ENCODE measurements at regions not wholly inside any gene's neighbourhood (a gene's known extent, or its start where the extent isn't known, plus 50 kb on each side); places are given as distances from the start of the nearest gene placed in this dataset.

DNA sequence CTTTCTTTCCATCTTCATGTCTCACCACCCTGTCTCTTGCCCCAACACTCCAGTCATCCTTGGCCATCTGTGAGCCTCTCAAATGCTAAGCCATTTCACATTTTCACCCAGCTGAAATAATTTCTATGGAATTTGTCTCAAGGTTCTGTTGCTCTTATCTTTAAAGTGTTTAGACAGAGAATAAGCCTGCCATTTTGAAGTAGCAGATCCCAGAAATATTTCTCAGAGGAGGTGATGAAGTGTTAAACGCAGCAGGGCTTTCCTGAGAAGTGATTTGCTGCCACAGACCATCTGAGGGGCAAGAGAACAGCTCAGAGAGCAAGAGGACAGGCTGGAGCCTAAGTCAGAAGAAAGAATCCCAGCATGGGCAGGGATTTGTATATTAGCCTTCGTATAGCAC, 71.6 kb upstream of the CLMN start:
- no peak overlapping the region for H3K4me3 ChIP-seq (ENCODE audit: low read depth, low read length)
- TF ChIP-seq, protein P1, sequence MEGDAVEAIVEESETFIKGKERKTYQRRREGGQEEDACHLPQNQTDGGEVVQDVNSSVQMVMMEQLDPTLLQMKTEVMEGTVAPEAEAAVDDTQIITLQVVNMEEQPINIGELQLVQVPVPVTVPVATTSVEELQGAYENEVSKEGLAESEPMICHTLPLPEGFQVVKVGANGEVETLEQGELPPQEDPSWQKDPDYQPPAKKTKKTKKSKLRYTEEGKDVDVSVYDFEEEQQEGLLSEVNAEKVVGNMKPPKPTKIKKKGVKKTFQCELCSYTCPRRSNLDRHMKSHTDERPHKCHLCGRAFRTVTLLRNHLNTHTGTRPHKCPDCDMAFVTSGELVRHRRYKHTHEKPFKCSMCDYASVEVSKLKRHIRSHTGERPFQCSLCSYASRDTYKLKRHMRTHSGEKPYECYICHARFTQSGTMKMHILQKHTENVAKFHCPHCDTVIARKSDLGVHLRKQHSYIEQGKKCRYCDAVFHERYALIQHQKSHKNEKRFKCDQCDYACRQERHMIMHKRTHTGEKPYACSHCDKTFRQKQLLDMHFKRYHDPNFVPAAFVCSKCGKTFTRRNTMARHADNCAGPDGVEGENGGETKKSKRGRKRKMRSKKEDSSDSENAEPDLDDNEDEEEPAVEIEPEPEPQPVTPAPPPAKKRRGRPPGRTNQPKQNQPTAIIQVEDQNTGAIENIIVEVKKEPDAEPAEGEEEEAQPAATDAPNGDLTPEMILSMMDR (IDR thresholded peaks at IDR 0.05; ENCODE audit: borderline replicate concordance, insufficient read depth, low read depth, low read length): no peak

DNA sequence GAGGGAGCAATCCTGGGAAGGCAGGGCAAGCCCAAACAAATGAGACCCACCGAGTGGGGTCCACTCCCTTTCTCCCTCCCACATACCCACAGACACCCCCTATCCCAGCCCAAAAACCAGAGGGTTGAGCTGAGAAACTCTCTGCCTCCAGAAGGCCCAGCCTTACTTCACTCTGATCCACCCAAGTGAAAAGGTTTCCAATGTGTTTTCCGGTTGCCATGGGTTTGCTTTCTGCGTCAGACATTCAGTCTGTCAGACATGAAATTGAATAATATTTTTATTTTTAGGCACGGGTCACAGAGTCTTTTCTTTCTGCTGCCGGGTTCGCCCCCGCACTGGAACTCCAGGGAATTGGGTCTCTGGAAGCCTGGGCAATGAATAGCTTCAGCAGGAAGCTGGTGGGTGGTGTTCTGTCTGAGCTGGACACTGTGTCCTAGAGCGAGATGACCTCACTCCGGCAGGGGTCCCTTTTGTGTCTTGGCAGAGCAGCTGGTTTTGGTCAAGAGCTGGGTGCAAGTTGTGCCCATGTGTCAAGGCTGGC, 69.8 kb upstream of the CLMN start:
- no peak overlapping the region for H3K4me3 ChIP-seq (ENCODE audit: low read depth, low read length)
- TF ChIP-seq, protein P1 (IDR thresholded peaks at IDR 0.05; ENCODE audit: borderline replicate concordance, insufficient read depth, low read depth, low read length): no peak

GRCh38 chr14:95388699-95389098, 69.0 kb upstream of the CLMN start:
- TF ChIP-seq, protein P1 (IDR thresholded peaks at IDR 0.05; ENCODE audit: borderline replicate concordance, insufficient read depth, low read depth, low read length): no peak
- H3K4me3 ChIP-seq (ENCODE audit: low read depth, low read length): no peak overlapping the region

DNA sequence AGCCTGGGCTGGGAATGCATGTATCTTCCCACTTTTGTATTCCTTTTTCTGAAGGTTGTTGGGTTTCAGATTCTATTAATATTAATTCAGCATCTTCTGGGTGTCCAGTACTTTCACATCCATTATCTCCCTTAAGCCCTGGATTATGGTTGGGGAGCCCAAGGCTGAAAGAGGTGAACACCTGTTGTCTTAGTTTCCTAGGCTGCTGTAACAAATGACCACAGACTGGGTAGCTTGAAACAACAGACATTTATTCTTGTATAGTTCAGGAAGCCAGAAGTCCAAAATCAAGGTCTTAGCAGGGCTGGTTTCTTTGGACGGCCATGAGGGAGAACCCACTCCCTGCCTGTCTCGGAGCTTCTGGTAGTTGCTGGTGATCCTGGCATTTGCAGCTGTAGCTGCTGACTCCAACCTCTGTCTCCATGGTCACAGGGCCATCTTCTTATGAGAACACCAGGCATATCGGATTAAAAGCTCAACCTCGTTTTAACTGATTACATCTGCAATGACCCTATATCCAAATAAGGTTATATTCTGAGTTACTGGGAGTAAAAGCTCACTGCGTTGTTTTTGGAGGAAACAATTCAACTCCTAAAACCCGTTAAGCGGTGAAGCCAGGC, 68.2 kb upstream of the CLMN start:
- TF ChIP-seq, protein P1 (IDR thresholded peaks at IDR 0.05; ENCODE audit: borderline replicate concordance, insufficient read depth, low read depth, low read length): no peak
- no peak overlapping the region for H3K4me3 ChIP-seq (ENCODE audit: low read depth, low read length)

GRCh38 chr14:95386536-95387095, 66.9 kb upstream of the CLMN start:
- no peak overlapping the region for H3K4me3 ChIP-seq (ENCODE audit: low read depth, low read length)
- TF ChIP-seq, protein P1 (IDR thresholded peaks at IDR 0.05; ENCODE audit: borderline replicate concordance, insufficient read depth, low read depth, low read length): no peak

DNA sequence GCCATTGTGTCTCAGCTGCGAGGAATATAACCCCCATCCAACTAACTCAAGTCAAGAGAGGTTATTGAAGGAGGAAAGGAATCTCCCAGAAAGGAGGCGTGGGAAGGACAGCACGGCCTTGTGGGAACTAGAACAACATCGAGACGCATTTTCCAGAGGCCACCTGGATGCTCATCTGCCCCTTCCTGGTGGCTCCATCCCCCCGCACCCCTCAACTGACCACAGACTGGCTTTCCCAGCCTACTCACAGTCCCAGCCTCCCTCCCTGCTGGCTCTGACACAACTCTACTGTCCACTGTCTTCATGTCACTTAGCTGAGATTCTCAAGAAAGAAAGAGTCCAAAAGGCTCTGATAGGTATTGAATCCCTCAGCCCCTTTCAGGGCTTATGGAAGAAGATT, 66.0 kb upstream of the CLMN start:
- TF ChIP-seq, protein P1 (IDR thresholded peaks at IDR 0.05; ENCODE audit: borderline replicate concordance, insufficient read depth, low read depth, low read length): no peak
- no peak overlapping the region for H3K4me3 ChIP-seq (ENCODE audit: low read depth, low read length)

GRCh38 chr14:95382747-95383146, 63.0 kb upstream of the CLMN start:
- TF ChIP-seq, protein P1 (IDR thresholded peaks at IDR 0.05; ENCODE audit: borderline replicate concordance, insufficient read depth, low read depth, low read length): no peak
- H3K4me3 ChIP-seq (ENCODE audit: low read depth, low read length): no peak overlapping the region
